ENCODE measurements at regions not wholly inside any gene's neighbourhood (a gene's known extent, or its start where the extent isn't known, plus 50 kb on each side); places are given as distances from the start of the nearest gene placed in this dataset.

DNA sequence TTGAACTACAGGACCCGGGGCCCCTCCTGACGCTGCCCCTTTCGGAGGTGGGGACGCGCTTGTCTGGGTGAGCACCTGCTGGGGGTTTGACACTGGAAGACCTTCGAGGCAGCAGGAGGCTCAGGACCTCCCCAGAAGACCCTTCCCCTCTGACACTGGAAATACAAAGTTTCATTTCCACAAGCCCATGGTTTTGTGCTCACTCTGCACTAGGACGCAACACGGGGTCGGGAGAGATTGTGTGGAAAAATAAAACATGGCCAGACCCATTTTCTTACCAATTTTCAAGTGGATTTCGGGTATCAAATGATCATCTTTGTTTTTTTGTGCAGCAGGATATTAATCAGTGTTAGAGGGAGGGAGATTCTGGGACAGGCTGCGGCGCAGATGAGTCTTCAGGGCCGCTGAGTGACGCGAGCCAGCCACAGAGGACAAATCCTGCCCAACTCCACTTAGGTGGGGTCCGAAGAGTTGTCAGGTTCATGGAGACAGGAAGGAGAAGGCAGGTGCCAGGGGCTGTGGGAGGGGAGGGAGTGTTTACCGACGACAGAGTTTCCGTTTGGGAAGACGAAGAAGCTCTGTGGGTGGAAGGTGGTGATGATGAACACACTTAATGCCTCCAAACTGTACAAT lies 160.0 kb upstream of the AFDN start:
- TF ChIP-seq YY1 (IDR thresholded peaks at IDR 0.05; ENCODE audit: insufficient read depth, insufficient read length) (no peak), ZNF274 (IDR thresholded peaks at IDR 0.05; ENCODE audit: low read depth, low read length) (no peak), SUZ12 (IDR thresholded peaks at IDR 0.05; ENCODE audit: extremely low read depth, insufficient read depth, insufficient read length) (no peak)
- peaks cover 8% of the 10 kb centered on the region; the same call in 1 of the 2 replicates for H3K9me3 ChIP-seq (ENCODE audit: insufficient read depth, low read length)
- no peak overlapping the region for H3K4me3 ChIP-seq (ENCODE audit: insufficient read length, low read depth)
- H3K9ac ChIP-seq (ENCODE audit: insufficient read length, low read depth): no peak overlapping the region
- no peaks in the 10 kb centered on the region for H3K36me3 ChIP-seq (ENCODE audit: insufficient read depth, insufficient read length, low read length)
- no peak for DNase-seq (ENCODE audit: low read depth, low spot score)
- no peaks in the 10 kb centered on the region for H3K27me3 ChIP-seq (ENCODE audit: insufficient read depth, insufficient read length)
- H3K4me1 ChIP-seq (ENCODE audit: insufficient read depth, insufficient read length): peaks cover 10% of the 10 kb centered on the region

- no peak overlapping the region for H3K9ac ChIP-seq (ENCODE audit: insufficient read length, low read depth)
- H3K36me3 ChIP-seq (ENCODE audit: insufficient read depth, insufficient read length, low read length): no peaks in the 10 kb centered on the region
- peaks cover 10% of the 10 kb centered on the region for H3K4me1 ChIP-seq (ENCODE audit: insufficient read depth, insufficient read length)
- peaks cover 16% of the 10 kb centered on the region; the same call in 1 of the 2 replicates for H3K9me3 ChIP-seq (ENCODE audit: insufficient read depth, low read length)
- H3K4me3 ChIP-seq (ENCODE audit: insufficient read length, low read depth): no peak overlapping the region
- no peaks in the 10 kb centered on the region for H3K27me3 ChIP-seq (ENCODE audit: insufficient read depth, insufficient read length)
- no peak for TF ChIP-seq ZNF274 (IDR thresholded peaks at IDR 0.05; ENCODE audit: low read depth, low read length)
- TF ChIP-seq SUZ12 (IDR thresholded peaks at IDR 0.05; ENCODE audit: extremely low read depth, insufficient read depth, insufficient read length): no peak
- TF ChIP-seq YY1 (IDR thresholded peaks at IDR 0.05; ENCODE audit: insufficient read depth, insufficient read length): no peak
- DNase-seq (ENCODE audit: low read depth, low spot score): no peak
These were observed 159.3 kb upstream of the AFDN start for GRCh38 chr6:167667204-167668018.

DNA sequence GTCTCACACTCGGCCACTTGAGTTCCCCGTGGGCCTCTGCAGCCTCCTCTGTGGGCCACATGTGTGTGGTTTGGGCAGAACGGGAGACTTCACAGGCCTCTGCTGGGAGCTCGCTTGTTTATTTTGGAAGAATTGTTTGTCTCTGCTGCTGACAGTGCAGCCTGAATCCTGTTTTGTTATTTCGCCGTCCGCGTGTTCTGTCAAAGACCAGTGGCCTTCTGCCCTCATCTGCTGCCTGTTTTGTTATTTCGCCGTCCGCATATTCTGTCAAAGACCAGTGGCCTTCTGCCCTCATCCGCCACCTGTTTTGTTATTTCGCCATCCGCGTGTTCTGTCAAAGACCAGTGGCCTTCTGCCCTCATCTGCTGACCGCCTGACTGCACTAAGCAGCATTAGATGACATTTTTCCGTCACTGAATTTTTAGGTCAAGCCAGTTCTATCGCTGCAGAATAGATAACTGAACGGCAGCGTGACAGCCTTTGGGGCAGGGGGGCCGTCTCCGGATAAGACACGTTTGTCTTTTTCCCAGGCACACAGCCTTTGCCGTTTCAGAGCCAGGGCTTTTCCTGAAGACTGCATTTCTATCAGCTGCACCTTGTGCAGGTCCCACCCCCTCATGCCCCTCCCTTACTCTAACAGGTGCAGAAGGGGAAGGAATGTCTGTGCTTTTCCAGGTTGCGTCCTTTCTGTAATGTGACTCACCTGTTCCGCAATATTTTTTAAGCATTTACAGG lies 158.5 kb upstream of the AFDN start:
- Histone ChIP-seq H3K27me3 (ENCODE audit: insufficient read depth, insufficient read length) (no peaks in the 10 kb centered on the region), H3K36me3 (ENCODE audit: insufficient read depth, insufficient read length, low read length) (no peaks in the 10 kb centered on the region), H3K9me3 (ENCODE audit: insufficient read depth, low read length) (peaks cover 17% of the 10 kb centered on the region; the same call in 1 of the 2 replicates), H3K9ac (ENCODE audit: insufficient read length, low read depth) (no peak overlapping the region), H3K4me3 (ENCODE audit: insufficient read length, low read depth) (no peak overlapping the region), H3K4me1 (ENCODE audit: insufficient read depth, insufficient read length) (peaks cover 5% of the 10 kb centered on the region)
- TF ChIP-seq YY1 (IDR thresholded peaks at IDR 0.05; ENCODE audit: insufficient read depth, insufficient read length) (no peak), SUZ12 (IDR thresholded peaks at IDR 0.05; ENCODE audit: extremely low read depth, insufficient read depth, insufficient read length) (no peak), ZNF274 (IDR thresholded peaks at IDR 0.05; ENCODE audit: low read depth, low read length) (no peak)
- no peak for DNase-seq (ENCODE audit: low read depth, low spot score)

- no peaks in the 10 kb centered on the region for H3K27me3 ChIP-seq (ENCODE audit: insufficient read depth, insufficient read length)
- DNase-seq (ENCODE audit: low read depth, low spot score): no peak
- peaks cover 4% of the 10 kb centered on the region for H3K4me1 ChIP-seq (ENCODE audit: insufficient read depth, insufficient read length)
- H3K36me3 ChIP-seq (ENCODE audit: insufficient read depth, insufficient read length, low read length): no peaks in the 10 kb centered on the region
- H3K4me3 ChIP-seq (ENCODE audit: insufficient read length, low read depth): no peak overlapping the region
- no peak overlapping the region for H3K9ac ChIP-seq (ENCODE audit: insufficient read length, low read depth)
- TF ChIP-seq YY1 (IDR thresholded peaks at IDR 0.05; ENCODE audit: insufficient read depth, insufficient read length) (no peak), SUZ12 (IDR thresholded peaks at IDR 0.05; ENCODE audit: extremely low read depth, insufficient read depth, insufficient read length) (no peak), ZNF274 (IDR thresholded peaks at IDR 0.05; ENCODE audit: low read depth, low read length) (no peak)
- peaks cover 17% of the 10 kb centered on the region; the same call in 1 of the 2 replicates for H3K9me3 ChIP-seq (ENCODE audit: insufficient read depth, low read length)
These were observed 157.8 kb upstream of the AFDN start for GRCh38 chr6:167668754-167669552.

DNA sequence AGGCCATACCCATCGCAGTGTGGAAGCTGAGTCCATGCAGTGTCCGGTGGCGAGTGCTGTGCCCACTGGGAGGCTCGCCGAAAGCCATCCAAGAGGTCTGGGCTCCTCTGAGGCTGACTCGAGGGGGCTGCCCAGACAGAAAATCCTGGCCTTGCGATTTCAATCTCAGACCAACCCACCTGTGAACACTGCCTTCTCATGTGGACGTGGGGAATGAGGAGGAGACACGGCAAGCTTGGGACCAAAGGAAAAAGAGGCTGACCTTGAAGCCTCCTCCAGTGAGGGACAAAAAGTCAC lies 157.2 kb upstream of the AFDN start:
- Histone ChIP-seq H3K36me3 (ENCODE audit: insufficient read depth, insufficient read length, low read length) (no peaks in the 10 kb centered on the region), H3K9me3 (ENCODE audit: insufficient read depth, low read length) (peaks cover 17% of the 10 kb centered on the region; the same call in 1 of the 2 replicates), H3K9ac (ENCODE audit: insufficient read length, low read depth) (no peak overlapping the region), H3K4me1 (ENCODE audit: insufficient read depth, insufficient read length) (peaks cover 4% of the 10 kb centered on the region), H3K4me3 (ENCODE audit: insufficient read length, low read depth) (no peak overlapping the region), H3K27me3 (ENCODE audit: insufficient read depth, insufficient read length) (no peaks in the 10 kb centered on the region)
- no peak for TF ChIP-seq YY1 (IDR thresholded peaks at IDR 0.05; ENCODE audit: insufficient read depth, insufficient read length)
- TF ChIP-seq SUZ12 (IDR thresholded peaks at IDR 0.05; ENCODE audit: extremely low read depth, insufficient read depth, insufficient read length): no peak
- TF ChIP-seq ZNF274 (IDR thresholded peaks at IDR 0.05; ENCODE audit: low read depth, low read length): no peak
- DNase-seq (ENCODE audit: low read depth, low spot score): no peak

DNA sequence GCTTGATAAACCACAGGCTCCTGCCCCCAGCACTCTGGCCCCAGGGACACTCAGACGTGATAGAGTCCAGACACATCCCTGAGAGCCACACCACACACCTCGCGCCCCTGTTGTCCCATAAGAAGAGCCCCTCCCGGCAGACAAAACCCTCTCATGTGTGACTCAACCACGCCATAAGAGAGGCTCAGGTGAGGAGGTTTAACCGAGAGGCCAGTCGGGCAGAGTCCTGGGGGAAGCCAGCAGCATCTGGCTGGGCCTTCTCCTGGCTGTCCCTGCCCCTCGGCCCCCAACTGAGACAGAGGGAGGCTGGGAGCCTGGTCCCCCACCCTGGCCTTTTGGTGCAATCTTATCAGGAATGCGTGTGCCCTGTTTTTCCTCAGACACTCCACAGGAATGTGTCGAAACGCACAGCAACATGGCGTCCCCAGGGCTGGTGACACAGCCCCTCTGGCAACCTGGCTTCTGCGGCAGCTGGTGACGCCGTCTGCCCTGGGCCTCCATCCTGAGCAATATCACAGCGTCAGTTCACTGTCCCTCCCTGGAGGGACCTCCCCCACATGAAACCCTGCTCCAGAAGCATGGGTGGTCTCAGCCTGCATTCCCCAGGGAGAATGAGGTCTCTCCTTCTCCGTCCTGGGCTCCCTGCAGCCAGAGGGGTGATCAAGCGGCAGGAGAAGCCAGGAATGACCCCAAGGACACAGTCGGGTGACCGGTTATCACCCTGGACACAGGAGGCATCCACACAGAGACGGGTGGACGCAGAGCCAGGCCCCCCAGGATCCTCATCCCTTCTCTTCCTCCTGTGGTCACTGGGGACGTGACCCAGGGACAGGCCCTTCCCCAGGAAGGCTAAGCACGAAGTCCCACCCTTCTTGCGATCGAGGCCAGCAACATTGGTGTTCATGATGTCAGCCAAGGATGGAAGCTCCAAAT lies 156.6 kb upstream of the AFDN start:
- Histone ChIP-seq H3K4me3 (ENCODE audit: insufficient read length, low read depth) (no peak overlapping the region), H3K36me3 (ENCODE audit: insufficient read depth, insufficient read length, low read length) (no peaks in the 10 kb centered on the region), H3K9me3 (ENCODE audit: insufficient read depth, low read length) (peaks cover 17% of the 10 kb centered on the region; the same call in 1 of the 2 replicates), H3K27me3 (ENCODE audit: insufficient read depth, insufficient read length) (no peaks in the 10 kb centered on the region), H3K4me1 (ENCODE audit: insufficient read depth, insufficient read length) (peaks cover 4% of the 10 kb centered on the region), H3K9ac (ENCODE audit: insufficient read length, low read depth) (no peak overlapping the region)
- TF ChIP-seq SUZ12 (IDR thresholded peaks at IDR 0.05; ENCODE audit: extremely low read depth, insufficient read depth, insufficient read length): no peak
- no peak for TF ChIP-seq YY1 (IDR thresholded peaks at IDR 0.05; ENCODE audit: insufficient read depth, insufficient read length)
- no peak for TF ChIP-seq ZNF274 (IDR thresholded peaks at IDR 0.05; ENCODE audit: low read depth, low read length)
- DNase-seq (ENCODE audit: low read depth, low spot score): no peak

All from NT2/D1 (cell line).